ENCODE measurements at regions not wholly inside any gene's neighbourhood (a gene's known extent, or its start where the extent isn't known, plus 50 kb on each side); places are given as distances from the start of the nearest gene placed in this dataset.

GRCh38 chr22:27576413-27576812 is 225.1 kb downstream of the MN1 start:
- TF ChIP-seq POLR2A (IDR thresholded peaks at IDR 0.05) (no peak), CTCF (IDR thresholded peaks at IDR 0.05) (no peak)

Measured in Peyer's patch (tissue), 4 donors.